ENCODE measurements at regions not wholly inside any gene's neighbourhood (a gene's known extent, or its start where the extent isn't known, plus 50 kb on each side); places are given as distances from the start of the nearest gene placed in this dataset.

- DNase-seq (ENCODE audit: low read depth): no peak
Measured at GRCh38 chr18:78742218-78742745, 237.3 kb upstream of the SALL3 start.

GRCh38 chr18:78743078-78743477 lies 236.5 kb upstream of the SALL3 start:
- DNase-seq (ENCODE audit: low read depth): no peak

GRCh38 chr18:78751664-78752063 lies 228.0 kb upstream of the SALL3 start:
- no peak for DNase-seq (ENCODE audit: low read depth)

- DNase-seq (ENCODE audit: low read depth): no peak
Measured at GRCh38 chr18:78753240-78753639, 226.4 kb upstream of the SALL3 start.

GRCh38 chr18:78754311-78755043 lies 225.1 kb upstream of the SALL3 start:
- DNase-seq (ENCODE audit: low read depth): no peak

GRCh38 chr18:78757014-78757413 lies 222.6 kb upstream of the SALL3 start:
- no peak for DNase-seq (ENCODE audit: low read depth)

- DNase-seq (ENCODE audit: low read depth): no peak
Measured at GRCh38 chr18:78758496-78758895, 221.1 kb upstream of the SALL3 start.

- DNase-seq (ENCODE audit: low read depth): no peak
Measured at GRCh38 chr18:78762753-78763152, 216.9 kb upstream of the SALL3 start.

- no peak for DNase-seq (ENCODE audit: low read depth)
Measured at GRCh38 chr18:78764544-78764943, 215.1 kb upstream of the SALL3 start.

- no peak for DNase-seq (ENCODE audit: low read depth)
Measured at GRCh38 chr18:78765142-78765541, 214.5 kb upstream of the SALL3 start.

- DNase-seq (ENCODE audit: low read depth): no peak
Measured at GRCh38 chr18:78765637-78766281, 213.9 kb upstream of the SALL3 start.

GRCh38 chr18:78766651-78767533 lies 212.7 kb upstream of the SALL3 start:
- DNase-seq (ENCODE audit: low read depth): no peak

GRCh38 chr18:78767648-78768071 lies 212.0 kb upstream of the SALL3 start:
- DNase-seq (ENCODE audit: low read depth): no peak

- DNase-seq (ENCODE audit: low read depth): no peak
Measured at GRCh38 chr18:78768221-78768620, 211.4 kb upstream of the SALL3 start.

- DNase-seq (ENCODE audit: low read depth): no peak
Measured at GRCh38 chr18:78768656-78769501, 210.7 kb upstream of the SALL3 start.

GRCh38 chr18:78769502-78770105 lies 210.0 kb upstream of the SALL3 start:
- no peak for DNase-seq (ENCODE audit: low read depth)

GRCh38 chr18:78770139-78770822 lies 209.3 kb upstream of the SALL3 start:
- no peak for DNase-seq (ENCODE audit: low read depth)

- no peak for DNase-seq (ENCODE audit: low read depth)
Measured at GRCh38 chr18:78770823-78771139, 208.8 kb upstream of the SALL3 start.

GRCh38 chr18:78771496-78772359 lies 207.9 kb upstream of the SALL3 start:
- DNase-seq (ENCODE audit: low read depth): no peak

Data from amniotic epithelial cell (primary cell).